IMR-90 (cell line): ENCODE measurements at regions not wholly inside any gene's neighbourhood (a gene's known extent, or its start where the extent isn't known, plus 50 kb on each side); places are given as distances from the start of the nearest gene placed in this dataset.

Source experiments
- CEBPB ChIP-seq: IDR thresholded peaks from 2 replicates; pipeline ENCODE4 v1.6.1; 2012; ENCODE audit warnings: low read depth, low read length, improper control_type of control experiment
- CHD1 ChIP-seq: IDR thresholded peaks from 2 replicates; pipeline ENCODE4 v1.6.1; 2012; ENCODE audit warnings: low read depth, low read length, improper control_type of control experiment
- CTCF ChIP-seq: conservative IDR thresholded peaks from 2 replicates; pipeline ENCODE4 v1.5.1; 2012; ENCODE audit warnings: mild to moderate bottlenecking, low read depth, low read length, improper control_type of control experiment
- FOS ChIP-seq: fragments of 150-350 bp; IDR thresholded peaks from 2 replicates; pipeline ENCODE4 v1.6.1; 2016; ENCODE audit warnings: low read depth, low read length
- MAZ ChIP-seq: IDR thresholded peaks from 2 replicates; pipeline ENCODE4 v1.6.1; 2012; ENCODE audit warnings: low read depth, mild to moderate bottlenecking, low read length, improper control_type of control experiment, moderate library complexity, borderline replicate concordance
- MXI1 ChIP-seq: IDR thresholded peaks from 2 replicates; pipeline ENCODE4 v1.6.1; 2012; ENCODE audit warnings: low read depth, mild to moderate bottlenecking, low read length, moderate library complexity, borderline replicate concordance
- POLR2A ChIP-seq: IDR thresholded peaks from 2 replicates; pipeline ENCODE4 v1.6.1; 2012; ENCODE audit warnings: mild to moderate bottlenecking, low read depth, low read length
- RAD21 ChIP-seq: IDR thresholded peaks from 2 replicates; pipeline ENCODE4 v1.6.1; 2012; ENCODE audit warnings: low read length, improper control_type of control experiment
- RCOR1 ChIP-seq: IDR thresholded peaks from 2 replicates; pipeline ENCODE4 v1.6.1; 2012; ENCODE audit warnings: mild to moderate bottlenecking, low read length, improper control_type of control experiment; ENCODE audit not compliant: insufficient replicate concordance
- RFX5 ChIP-seq: IDR thresholded peaks from 2 replicates; pipeline ENCODE4 v1.8.0; 2012; ENCODE audit warnings: low read depth, mild to moderate bottlenecking, low read length, moderate library complexity
- USF2 ChIP-seq: fragments of 150-350 bp; IDR thresholded peaks from 2 replicates; pipeline ENCODE4 v1.6.1; 2017; ENCODE audit warnings: mild to moderate bottlenecking, antibody characterized with exemption, low read length, low read depth

- TF ChIP-seq CTCF (no peak), POLR2A (no peak), USF2 (no peak), RAD21 (no peak), MAZ (no peak), MXI1 (no peak), CEBPB (no peak), FOS (no peak), RFX5 (no peak), CHD1 (no peak), RCOR1 (no peak)
Observed at GRCh38 chr5:91595424-91595823, 212.3 kb upstream of the ARRDC3 start.
